HG03354 (cell line): ENCODE measurements at regions not wholly inside any gene's neighbourhood (a gene's known extent, or its start where the extent isn't known, plus 50 kb on each side); places are given as distances from the start of the nearest gene placed in this dataset.

Experiments used
- ATAC-seq: cut with Tn5 transposase; IDR thresholded peaks from one replicate; pipeline ENCODE4 v1.9.1; 2021; ENCODE audit warnings: mild to moderate bottlenecking; ENCODE audit not compliant: unreplicated experiment, poor library complexity, severe bottlenecking

- ATAC-seq = no peak
Observed at GRCh38 chr5:113788141-113788655, 274.7 kb downstream of the YTHDC2 start.

DNA sequence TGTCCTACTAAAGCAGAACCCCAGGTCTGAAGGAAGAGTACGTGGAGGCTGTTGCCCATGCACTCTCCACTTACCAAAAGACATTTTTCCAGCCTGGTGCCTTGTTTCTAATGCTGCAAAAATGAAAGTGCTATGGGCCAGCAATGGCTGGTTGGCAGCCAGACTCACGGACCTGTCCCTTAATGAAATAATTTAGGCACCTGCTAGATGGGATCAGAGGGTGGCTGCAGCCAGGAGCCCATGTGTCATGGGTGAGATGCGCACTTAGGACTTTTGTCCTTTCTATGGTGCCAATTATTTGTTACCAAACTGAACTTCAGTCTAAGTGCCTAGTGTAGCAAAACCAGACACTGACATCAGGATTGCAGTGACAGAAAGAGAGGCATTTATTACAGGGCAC is 276.3 kb downstream of the YTHDC2 start:
- ATAC-seq = no peak

GRCh38 chr5:113792806-113793205 is 279.3 kb downstream of the YTHDC2 start:
- no peak for ATAC-seq

DNA sequence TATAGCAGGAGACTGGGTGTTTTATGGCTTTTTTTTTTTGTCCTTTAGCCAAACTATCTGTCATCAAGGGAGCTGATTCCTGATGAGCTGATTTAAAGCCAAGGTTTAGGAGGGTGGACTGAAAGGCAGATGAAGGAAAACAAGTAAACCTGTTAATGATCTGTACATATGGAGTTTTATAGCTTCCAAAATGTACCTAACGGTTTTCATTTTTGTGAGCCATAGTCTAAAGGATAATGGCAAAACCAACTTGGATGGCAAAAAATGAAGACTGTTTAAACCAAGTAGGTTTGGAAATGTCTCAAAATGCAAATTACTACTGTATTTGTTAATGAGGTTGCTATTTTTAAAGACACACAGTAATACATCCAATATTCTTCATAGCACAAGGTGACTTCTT is 281.5 kb downstream of the YTHDC2 start:
- no peak for ATAC-seq

DNA sequence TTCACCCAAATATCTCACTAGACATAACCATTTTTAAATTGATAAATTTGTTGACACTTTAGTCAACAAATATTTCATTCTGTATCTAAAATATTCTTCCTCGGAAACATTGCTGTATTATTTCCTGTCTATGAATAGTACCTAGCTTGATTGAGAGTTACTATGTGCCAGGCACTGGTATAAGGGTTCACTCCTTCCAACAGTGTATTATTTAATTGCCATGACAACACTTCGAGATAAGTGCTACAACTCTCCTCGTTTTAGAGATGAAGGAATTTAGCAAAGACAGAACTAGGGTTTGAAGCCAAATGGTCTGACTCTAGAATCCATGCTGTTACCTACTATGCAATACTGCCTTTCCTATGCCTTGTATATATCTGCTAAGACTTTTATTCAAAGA is 287.2 kb downstream of the YTHDC2 start:
- ATAC-seq = no peak

DNA sequence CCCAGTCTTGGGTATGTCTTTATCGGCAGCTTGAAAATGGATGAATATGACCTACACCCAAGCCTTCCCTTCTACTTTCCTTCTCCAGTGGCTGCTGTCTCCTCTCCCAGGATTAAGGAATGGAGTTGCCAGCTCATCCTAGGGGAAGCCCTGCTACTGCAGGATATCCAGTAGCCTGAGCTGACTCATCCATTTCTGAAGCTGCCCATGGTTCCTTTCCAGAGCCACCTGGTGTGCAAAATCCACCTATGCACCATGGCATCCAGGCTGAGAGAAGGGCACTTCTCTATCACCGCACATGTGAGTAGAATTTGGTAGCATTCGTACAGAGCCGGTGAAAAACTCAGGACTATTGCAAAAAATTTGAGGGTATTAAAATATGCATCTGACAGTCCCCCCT is 290.8 kb downstream of the YTHDC2 start:
- ATAC-seq = no peak

DNA sequence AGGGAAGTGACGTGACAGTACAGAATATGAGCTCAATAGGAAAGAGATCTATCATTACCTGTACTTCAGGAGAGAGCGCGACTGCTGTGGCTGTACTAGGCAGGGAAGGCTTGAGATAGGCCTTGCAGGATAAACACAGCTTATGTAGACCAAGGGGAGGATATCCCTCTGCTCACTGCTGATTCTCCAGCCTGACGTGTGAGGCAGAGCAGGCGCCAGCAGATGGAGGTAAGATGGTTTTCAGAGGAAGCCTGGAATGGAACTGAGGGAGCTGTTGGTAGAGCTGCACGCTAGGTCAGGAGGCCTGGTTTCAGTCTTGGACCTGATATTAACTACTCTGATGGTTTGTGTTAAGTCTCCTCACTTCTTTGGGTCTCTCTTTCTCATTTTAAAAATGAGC is 291.4 kb downstream of the YTHDC2 start:
- ATAC-seq = no peak

DNA sequence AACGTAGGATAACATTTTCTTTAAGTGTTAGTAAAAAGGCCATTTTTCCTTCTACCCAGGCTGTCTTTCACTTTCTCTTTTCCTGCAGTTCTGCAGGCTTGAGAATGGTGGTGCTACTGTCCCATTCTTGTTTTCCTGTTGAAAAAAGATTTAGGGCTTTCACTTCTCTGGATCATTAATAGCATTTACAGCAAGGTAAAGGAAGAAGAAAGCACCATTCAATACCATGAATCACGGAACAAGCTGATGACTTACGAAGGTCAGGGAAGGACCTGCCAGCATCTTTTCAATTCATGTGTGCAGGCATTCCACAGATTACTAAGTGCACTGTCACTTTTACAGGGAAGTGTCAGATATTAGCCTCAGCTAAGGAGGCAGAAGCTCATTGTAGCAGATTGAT is 292.8 kb downstream of the YTHDC2 start:
- no peak for ATAC-seq

DNA sequence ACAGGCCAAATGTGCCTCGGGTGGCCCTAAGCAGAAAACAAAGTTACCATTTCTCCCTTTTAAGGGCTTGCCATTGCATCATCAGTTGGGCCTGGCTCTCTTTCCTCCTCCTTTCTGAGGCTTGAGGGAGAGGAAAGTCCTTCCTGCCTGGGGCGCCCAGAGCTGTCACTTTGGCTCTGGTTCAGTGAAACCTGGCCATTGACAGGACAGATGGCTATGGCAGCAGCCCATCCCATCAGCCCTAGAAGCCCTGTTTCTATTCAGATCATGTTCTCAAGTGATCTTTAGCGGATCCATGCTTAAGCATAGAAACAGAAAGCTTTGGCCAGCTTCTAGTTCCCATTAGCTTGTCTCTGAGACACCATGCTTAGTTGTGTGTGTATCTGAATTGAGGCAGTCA is 293.4 kb downstream of the YTHDC2 start:
- ATAC-seq = no peak

GRCh38 chr5:113807427-113807991 is 294.0 kb downstream of the YTHDC2 start:
- ATAC-seq = no peak

GRCh38 chr5:113808956-113809355 is 295.5 kb downstream of the YTHDC2 start:
- ATAC-seq = no peak

- ATAC-seq = no peak
Observed at GRCh38 chr5:113809626-113810025, 296.1 kb downstream of the YTHDC2 start.

DNA sequence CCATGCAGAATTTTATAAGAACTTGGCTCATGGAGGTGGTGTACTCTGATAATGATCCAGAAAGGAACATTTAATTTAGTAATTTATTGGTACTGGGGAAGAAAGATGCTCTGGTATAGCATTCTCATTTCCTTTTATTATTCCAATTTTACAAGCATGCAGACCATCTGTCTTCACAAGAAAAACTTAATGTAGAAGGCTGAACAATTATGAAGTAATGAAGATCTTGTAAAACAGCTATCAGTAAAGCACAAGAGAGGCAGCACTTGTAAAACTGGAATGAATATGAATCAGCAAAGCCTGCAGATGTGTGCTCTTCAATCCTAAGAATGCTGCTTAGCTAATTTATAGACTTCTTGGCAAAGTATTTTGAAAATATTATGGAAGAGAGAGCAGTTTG is 300.0 kb downstream of the YTHDC2 start:
- ATAC-seq = no peak

- no peak for ATAC-seq
Observed at GRCh38 chr5:113817683-113818082, 304.2 kb downstream of the YTHDC2 start.

- no peak for ATAC-seq
Observed at GRCh38 chr5:113823696-113824095, 310.2 kb downstream of the YTHDC2 start.

DNA sequence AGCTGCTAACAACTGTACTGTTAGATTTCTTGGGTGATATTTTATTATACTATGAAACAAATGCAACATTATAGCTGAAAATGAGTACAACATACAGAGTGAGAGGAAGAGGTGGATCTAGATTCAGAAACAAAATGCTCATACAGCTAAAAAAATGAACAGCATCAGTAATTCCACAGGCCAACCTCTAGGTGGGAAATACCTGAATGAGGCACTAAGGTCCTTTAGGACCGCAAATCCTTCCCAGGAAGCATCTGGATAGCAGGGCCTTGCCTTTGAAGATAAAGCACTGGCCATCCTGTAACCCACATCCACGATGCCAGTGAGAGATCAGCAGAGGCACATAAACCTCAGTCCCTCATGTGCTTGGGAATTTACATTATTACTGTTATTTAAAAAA is 310.8 kb downstream of the YTHDC2 start:
- ATAC-seq = no peak

DNA sequence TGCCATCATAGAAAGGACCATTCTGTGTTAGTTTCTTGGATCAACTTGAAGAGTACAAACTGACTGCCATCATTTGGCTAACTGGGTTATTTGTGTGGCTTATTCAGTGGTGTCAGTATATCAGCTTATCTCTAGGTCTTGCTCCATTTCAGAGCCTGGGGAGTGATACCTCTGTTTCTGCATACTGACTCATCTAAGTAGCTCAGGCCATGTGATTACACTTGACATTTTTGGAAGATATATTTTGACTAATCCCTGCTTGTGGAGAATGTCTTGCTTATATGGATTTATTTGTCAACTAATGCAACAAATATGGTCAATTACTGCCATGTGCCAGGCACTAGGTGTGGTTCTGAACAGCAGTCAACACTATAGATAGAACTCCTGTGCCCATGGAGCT is 311.7 kb downstream of the YTHDC2 start:
- no peak for ATAC-seq

DNA sequence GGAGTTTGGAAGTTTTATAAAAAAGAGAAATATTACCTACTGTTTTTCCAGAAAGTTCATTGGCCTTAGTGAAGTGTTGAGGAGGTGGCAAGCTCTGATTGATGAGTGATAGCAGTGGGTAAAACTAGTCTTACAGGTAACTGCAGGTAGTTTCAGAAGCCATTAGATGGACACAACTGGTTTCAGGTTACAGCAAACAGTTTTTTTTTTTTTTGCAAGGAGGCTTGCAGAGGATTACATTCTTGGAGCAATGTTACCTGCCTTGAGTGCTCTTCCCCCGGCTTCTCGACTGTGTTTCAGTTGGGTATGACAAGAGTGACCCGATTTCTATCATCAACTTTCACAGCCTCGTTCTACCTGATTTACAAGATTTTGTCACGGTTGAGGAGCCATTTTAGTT is 333.4 kb downstream of the YTHDC2 start:
- no peak for ATAC-seq

- no peak for ATAC-seq
Observed at GRCh38 chr5:113864437-113864836, 350.9 kb downstream of the YTHDC2 start.

DNA sequence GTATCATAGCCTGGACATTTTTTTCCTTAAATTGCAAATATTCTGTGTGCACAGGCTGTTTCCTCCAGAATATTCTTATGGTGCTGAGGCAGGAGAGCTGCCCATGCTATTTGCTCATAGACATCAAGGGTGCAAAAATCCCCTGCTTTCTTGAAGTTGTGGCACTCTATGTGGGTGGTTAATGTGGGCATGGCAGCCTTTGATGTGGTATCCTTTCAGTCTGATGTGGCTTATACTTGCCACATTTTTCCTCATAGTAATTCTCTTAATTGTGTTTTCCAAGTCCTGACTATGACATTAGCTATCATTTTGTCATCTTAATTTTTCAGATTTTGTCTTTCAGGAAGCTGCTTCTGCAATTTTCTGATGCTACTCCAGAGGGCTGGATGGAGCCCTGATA is 353.3 kb downstream of the YTHDC2 start:
- no peak for ATAC-seq

DNA sequence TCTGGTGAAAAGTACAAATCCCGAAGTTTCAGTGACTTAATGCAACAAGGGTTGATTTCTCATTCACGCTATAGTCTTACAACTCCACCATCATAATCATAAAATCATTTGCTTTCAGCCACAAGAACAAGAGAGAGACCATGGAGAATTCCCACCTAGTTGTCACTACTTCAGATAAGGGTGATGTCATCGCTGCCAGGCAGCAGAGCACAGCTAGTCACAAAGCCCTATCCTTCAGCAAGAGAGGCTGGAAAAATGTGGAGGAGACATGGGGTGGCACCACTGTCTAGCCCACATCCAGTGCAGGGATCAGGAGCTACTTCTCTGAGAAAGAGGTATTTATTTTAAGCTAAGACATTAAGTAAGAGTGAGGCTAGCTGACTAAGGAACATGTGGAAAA is 356.1 kb downstream of the YTHDC2 start:
- no peak for ATAC-seq

GRCh38 chr5:113871972-113872371 is 358.5 kb downstream of the YTHDC2 start:
- no peak for ATAC-seq
